Pons (tissue), 1 donor: ENCODE measurements at regions not wholly inside any gene's neighbourhood (a gene's known extent, or its start where the extent isn't known, plus 50 kb on each side); places are given as distances from the start of the nearest gene placed in this dataset.
"Not testable (repeated sequence)": the region's sequence is repeated elsewhere in the genome, so short reads cannot be mapped to it uniquely, and the experiment has no call there.

ENCODE experiments used
- DNase-seq: peaks from one replicate; pipeline ENCODE4 v3.0.0-alpha.2; 2016; ENCODE audit warnings: low spot score

DNA sequence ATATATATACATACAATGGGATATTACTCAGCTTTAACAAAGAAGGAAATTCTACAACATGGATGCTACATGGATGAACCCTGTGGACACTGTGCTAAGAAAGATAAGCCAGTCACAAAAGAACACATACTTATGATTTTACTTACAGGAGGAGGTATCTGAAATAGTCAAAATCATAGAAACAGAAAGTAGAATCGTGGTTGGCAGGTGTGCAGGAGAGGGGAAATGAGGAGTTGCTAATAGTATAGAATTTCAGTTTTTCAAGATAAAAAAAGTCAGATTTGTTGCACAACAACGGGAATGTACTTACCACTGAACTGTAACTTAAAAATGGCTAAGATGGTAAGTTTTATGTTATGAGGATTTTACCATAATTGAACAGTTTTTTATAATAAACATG, 706.3 kb downstream of the TFAP2A start:
- no peak for DNase-seq

GRCh38 chr6:9704989-9705388, 709.9 kb downstream of the TFAP2A start:
- no peak for DNase-seq

- no peak for DNase-seq
Measured at GRCh38 chr6:9702914-9703313, 712.0 kb downstream of the TFAP2A start.

DNA sequence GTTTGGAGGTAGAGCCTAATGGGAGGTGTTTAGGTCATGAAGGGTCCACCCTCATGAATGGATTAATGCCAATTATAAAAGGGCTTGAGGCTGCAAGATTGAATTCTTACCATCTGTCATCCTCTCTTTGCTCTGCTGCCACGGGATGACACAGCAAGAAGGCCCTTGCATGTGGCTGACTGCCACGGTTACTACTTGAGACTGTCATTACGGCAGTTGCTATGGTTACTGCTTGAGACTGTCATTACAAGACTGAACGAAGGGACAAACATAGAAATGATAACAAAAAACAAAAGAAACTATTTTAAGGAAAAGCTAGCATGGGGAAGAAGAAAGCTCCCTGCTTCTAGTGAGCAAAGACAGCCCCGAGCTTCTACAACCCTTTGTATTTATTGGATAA, 715.0 kb downstream of the TFAP2A start:
- DNase-seq, result no peak

DNA sequence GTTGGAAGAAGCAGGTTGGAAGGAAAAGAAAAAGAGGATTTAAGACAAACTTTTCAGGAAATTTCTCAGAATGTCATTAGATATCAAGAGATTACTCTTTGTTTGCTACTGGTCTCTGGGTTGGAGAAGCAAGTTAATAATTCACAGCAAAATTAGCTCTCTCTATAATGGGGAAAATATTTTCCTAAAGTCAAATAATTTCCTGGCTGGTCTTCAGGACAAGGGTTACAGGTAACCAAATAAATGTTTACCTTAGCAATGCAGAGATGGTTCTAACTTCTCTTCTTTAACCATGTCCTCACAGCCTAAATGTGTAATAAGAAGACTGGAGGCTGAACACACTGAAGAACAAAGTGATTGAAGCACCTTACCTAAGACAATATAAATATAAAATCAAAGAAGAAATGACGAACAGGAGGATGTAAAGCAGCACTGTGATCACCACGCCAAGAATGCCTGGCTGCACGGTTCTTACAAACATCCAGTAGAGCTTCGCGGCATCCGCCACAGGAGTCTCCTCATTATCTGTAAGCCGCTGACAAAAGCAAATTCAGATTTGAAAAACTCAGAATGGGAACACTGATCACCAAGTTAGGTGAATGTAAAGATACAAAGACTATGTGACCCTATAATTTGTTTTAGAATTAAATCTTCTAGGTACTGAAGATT, 717.5 kb downstream of the TFAP2A start:
- DNase-seq, result no peak

DNA sequence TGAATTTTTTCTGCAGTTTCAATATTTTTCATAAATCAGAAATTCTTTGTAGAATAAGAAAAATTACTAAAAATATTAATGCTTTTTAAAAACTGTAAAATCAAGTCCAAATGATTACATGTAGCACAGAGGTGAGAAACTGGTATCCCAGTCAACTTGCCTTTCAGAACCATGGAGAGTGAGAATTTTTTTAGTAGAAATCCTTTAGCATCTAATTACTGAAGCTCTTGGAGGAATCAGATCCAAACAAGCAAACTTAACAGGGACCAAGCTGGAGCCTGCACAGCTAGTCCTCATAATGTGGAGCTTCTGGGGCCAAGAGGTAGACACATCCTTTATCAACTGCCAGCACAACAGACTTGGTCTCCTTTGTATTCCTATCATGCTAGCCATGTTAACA, 724.5 kb downstream of the TFAP2A start:
- no peak for DNase-seq

DNA sequence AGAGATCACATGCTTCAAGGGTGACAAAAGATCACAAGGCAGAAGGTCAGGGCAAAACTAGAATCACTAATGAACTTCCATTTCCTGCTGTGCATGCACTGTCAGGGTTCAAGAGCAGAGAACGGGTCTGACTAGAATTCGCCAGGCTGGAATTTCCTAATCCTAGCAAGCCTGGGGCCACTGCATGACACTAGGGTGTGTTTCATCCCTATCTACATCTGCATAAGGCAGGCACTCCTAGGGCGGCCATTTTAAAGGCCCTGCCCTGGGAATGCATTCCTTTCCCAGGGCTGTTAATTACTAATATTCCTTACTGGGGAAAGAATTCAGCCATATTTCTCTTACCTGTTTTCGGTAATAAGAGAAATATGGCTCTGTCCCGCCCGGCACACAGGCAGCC, 734.1 kb downstream of the TFAP2A start:
- not testable (repeated sequence) for DNase-seq

GRCh38 chr6:9675122-9675521, 739.8 kb downstream of the TFAP2A start:
- DNase-seq, result no peak

DNA sequence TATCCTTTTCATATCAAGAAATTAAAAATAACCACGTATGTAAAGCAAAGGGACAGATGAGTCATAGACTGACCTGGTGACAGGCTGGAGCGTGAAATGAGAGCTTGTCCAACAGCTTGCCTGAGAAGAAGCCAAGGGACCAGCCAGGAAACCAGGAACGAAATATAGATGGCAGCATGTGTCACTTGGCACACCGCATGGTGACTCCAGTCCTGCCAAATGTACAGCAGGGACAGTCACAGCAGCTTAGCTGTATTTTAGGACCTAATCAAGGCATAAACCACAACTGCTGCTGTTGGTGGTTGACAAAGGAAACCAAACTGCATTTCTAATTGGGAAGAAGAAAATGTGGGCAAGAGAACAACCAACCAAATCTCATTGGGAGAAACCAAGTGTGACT, 755.0 kb downstream of the TFAP2A start:
- DNase-seq, result peak; percentile 5

DNA sequence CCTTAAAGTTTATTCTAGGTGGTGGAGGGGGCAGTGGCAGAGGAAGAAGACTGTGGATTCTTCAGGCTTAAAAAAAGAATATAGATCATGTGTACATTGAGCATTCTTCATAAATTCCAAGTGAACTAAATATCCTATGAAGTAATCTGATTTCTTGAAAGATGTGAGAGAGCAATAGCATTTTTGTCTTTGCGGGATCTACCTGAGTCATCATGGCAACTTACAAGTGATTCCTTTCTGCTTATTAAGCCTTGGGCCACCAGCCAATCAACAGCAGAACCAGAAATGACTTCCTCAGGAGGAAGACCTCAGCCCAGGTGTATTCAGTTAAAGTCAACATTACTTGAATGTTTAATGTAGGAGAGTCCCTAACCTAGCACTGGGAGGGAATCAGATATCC, 756.9 kb downstream of the TFAP2A start:
- DNase-seq, result no peak

GRCh38 chr6:9647599-9647998, 767.3 kb downstream of the TFAP2A start:
- DNase-seq, result no peak

DNA sequence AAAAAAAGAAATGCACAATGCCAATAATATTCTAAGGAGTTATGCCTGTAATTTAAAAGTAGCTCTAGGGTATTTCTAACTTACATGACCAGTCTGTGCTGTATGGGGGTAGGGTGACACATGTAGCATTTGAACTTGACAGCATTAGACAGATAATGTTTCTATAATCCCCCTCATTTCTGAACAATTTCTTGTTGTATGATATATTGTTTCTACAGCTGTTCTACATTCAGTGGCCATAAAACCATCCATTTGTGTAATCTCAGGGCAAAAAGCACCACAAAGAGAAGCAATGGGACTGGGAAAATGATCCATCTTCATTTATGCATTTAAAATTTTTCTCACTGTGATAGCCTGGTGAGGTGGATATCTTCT, 767.8 kb downstream of the TFAP2A start:
- DNase-seq, result no peak

GRCh38 chr6:9646342-9647070, 768.4 kb downstream of the TFAP2A start:
- peak; percentile 22 for DNase-seq

DNA sequence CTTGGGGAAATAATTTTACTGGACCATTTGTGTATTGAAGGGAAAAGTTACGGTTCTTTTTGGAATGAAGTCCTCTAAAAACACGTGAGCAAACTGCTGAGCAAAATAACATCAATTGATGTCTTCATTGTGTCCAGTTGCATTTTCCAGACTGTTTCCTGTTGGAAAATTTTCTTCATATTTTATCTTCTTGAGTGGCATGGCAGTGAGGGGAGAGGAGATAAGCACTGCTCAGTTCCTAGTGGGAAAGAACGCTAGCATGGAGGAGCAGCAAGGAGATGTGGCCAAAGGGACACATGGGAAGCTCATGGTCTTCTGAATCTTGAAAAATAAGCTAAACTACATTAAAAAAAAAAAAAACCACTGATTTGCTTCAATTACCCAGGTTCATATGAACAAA, 776.0 kb downstream of the TFAP2A start:
- DNase-seq, result no peak

- DNase-seq, result no peak
Measured at GRCh38 chr6:9634776-9635175, 780.1 kb downstream of the TFAP2A start.

DNA sequence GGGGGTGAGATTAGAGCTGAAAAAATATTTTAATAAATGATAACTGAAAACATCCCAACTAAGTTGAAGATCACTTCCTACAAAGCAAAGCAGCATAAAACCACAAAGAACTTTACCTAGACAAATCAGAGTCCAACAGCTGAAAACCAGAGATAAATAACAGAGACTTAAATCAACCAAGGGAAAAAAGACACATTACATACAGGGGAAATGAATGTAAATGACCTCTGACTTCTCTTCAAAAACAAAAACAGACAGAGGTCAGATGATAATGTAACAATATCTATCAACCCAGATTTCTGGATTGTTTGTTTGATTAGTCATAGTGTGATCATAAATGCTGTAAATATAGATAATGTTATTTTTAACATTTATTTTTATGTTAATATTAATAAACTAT, 782.8 kb downstream of the TFAP2A start:
- no peak for DNase-seq

DNA sequence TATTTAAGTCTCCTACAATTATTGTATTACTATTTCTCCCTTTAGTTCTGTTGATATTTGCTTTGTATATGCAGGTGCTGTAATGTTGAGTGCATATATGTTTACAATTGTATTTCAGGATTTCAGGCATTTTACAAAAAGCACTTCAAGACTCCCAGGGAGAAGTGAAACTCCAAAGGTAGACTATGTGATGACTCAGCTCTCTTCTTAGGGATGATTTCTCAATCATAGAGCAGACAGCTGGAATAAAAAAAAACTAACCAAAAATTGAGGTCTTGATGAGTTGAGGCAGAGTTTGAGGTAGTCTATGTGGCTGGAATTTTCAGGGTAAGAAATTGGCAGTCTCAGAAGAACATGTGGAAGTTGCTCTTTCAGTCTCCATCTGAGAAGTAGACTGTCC, 786.1 kb downstream of the TFAP2A start:
- no peak for DNase-seq

GRCh38 chr6:9627916-9628315, 787.0 kb downstream of the TFAP2A start:
- no peak for DNase-seq

GRCh38 chr6:9623985-9624384, 790.9 kb downstream of the TFAP2A start:
- DNase-seq, result no peak

DNA sequence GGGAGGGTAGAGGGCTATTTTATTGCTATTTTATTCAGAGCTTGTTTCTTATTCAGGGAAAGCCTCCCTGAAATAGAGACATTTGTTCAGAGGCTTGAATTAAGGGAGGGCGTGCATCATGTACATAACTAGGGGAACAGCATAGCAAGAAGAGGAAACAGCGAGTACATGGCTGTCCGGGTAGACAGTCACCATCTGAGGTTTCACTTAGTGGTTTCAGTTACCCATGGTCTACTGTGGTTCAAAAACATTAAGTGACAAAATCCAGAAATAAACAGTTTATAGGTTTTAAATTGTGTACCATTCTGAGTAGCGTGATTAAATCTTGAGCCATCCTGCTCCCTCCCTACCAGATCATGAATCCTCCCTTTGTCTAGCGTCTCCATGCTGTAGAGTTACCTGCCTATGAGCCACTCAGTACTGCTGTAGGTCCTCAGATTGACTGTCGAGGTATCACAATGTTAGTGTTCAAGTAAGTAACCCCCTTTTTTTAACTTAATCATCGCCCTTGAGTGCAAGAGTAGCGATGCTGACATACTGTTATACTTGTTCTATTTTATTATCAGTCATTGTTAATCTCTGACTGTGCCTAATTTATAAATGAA, 791.5 kb downstream of the TFAP2A start:
- no peak for DNase-seq

GRCh38 chr6:9621276-9621675, 793.6 kb downstream of the TFAP2A start:
- no peak for DNase-seq

DNA sequence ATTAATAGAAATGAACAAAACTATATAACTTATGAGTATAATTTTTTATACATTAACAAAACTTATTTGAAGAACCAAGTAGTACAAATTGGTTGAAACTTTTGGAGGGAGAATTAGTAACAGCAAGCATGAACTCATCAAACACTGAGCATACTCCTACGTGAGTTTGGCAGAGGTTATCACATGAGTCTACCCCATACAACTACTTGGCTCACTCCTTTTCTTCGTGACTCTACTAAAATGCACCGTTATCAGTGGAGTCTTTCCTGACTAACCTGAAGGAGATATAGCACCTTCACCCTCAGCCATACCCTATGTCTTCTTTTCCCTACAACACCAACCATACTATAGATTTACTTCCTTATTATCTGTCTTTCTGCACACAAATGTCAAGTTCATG, 794.2 kb downstream of the TFAP2A start:
- DNase-seq, result no peak

- DNase-seq, result no peak
Measured at GRCh38 chr6:9620263-9620662, 794.6 kb downstream of the TFAP2A start.

DNA sequence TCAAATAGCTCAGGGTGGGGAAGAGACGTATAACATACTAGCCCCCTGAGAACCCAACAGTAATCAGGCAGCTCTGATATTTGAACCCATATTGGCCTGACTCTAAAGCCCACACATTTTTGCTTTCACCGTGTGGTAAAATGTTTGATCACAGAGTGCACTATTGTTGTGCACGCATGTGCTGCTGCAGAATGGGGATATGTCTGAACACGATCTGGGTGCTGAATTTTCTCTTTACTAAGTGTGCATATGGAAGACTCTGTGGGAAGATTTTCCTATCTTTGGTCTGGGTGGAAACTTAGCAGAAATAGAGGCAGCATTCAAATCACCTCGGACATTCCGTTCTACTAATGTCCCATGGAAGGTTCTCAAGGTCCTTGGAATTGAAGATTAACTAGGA, 800.1 kb downstream of the TFAP2A start:
- no peak for DNase-seq
